Choroid plexus epithelial cell (primary cell): ENCODE measurements at regions not wholly inside any gene's neighbourhood (a gene's known extent, or its start where the extent isn't known, plus 50 kb on each side); places are given as distances from the start of the nearest gene placed in this dataset.

ENCODE experiments used
- DNase-seq: peaks from one replicate; pipeline ENCODE4 v3.0.0-alpha.2; 2010; ENCODE audit warnings: low read depth
- H3K4me3 ChIP-seq: 2 replicates; pipeline ENCODE4 v1.5.1; 2011; ENCODE audit warnings: low read depth, mild to moderate bottlenecking, control low read depth, low read length, moderate library complexity
- TF ChIP-seq, protein P1 (sequence below): conservative IDR thresholded peaks from 2 replicates; pipeline ENCODE4 v1.5.1; 2011; ENCODE audit warnings: low read depth, mild to moderate bottlenecking, control low read depth, inconsistent platforms, low read length, moderate library complexity

DNA sequence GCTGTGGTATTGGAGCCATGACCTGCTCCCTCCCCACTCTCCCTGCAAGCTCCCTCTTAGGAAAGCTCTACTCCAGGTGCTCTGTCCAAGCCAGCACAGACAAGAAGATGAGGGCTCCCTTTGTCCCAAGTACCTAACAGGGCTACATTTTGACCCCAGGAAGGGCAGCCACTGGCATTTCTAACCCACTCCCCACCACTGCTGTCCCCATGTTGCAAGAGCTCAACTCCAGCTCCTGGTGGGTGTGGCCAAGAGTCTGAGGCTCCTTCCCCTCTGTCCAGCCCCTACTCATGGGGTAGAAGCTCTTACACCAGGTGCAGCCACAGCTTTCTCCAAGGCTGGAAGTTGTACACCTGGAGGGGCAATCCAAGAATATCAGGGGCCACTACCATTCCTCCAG lies 127.0 kb upstream of the NPAS2 start:
- DNase-seq: no peak
- no peak overlapping the region for H3K4me3 ChIP-seq
- TF ChIP-seq, protein P1, sequence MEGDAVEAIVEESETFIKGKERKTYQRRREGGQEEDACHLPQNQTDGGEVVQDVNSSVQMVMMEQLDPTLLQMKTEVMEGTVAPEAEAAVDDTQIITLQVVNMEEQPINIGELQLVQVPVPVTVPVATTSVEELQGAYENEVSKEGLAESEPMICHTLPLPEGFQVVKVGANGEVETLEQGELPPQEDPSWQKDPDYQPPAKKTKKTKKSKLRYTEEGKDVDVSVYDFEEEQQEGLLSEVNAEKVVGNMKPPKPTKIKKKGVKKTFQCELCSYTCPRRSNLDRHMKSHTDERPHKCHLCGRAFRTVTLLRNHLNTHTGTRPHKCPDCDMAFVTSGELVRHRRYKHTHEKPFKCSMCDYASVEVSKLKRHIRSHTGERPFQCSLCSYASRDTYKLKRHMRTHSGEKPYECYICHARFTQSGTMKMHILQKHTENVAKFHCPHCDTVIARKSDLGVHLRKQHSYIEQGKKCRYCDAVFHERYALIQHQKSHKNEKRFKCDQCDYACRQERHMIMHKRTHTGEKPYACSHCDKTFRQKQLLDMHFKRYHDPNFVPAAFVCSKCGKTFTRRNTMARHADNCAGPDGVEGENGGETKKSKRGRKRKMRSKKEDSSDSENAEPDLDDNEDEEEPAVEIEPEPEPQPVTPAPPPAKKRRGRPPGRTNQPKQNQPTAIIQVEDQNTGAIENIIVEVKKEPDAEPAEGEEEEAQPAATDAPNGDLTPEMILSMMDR: no peak

DNA sequence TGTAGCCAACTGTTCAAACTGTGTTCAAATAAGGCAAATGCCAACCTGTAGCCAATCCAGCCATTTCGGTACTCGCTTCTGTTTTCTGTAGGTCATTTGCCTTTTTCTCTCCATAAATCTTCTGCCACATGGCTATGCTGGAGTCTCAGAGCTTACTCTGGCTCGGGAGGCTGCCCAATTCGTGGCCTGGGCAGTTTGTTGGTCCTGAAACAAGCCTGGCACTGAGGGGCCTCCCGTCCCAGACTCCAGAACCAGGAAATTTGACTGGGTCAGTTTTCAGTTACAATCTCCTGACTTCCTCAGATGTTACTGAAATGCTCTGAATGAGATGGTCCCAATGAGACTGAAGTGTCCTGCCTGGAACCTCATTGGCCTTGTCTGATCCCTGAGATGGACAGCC lies 120.8 kb upstream of the NPAS2 start:
- no peak for DNase-seq
- TF ChIP-seq, protein P1: no peak
- no peak overlapping the region for H3K4me3 ChIP-seq

DNA sequence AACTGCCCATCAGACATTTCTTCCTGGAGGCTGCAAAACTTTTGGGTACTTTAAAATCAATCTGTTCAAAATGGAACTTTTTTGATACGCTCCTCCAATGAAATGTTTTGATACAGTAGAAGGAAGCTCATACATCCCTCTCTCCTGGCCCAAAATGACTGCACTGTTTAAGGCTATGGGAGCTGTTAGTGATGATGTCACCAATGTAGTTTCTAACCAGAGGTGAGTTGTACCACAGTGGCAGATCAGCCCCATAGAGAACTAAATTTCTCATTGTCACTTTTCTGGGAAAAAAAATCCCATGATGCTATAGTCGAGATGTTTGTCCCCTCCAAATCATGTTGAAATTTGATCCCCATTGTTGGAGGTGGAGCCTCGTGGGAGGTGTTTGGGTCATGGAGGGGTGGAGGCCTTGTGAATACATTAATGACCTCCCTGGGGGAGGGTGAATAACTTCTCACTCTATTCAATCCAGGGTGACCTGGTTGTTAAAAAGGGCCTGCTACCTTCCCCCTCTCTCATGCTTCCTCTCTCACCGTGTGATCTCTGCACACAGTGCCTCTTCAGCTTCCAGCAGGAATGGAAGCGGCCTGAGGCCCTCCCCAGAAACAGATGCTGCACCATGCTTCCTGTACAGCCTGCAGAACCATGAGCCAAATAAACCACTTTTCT lies 117.4 kb upstream of the NPAS2 start:
- TF ChIP-seq, protein P1: no peak
- no peak overlapping the region for H3K4me3 ChIP-seq
- no peak for DNase-seq

DNA sequence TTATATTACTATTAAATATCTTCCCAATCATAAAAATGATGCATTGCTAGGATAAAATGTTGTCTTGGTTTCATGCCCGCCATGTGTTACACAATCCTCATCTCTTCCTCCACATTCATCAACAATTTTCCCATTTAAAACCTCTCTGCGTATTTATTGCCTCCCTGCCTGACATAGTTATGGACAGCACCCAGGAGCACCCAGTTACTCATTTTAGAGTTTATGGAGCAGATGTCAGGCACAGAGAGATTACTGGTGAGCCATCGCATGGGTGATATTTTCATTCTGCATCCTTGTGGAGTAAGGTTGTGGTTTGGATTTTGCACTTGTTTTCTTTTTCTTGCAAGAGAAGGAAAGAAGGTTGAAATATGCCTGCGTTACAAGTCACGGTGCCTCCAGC lies 116.7 kb upstream of the NPAS2 start:
- H3K4me3 ChIP-seq: no peak overlapping the region
- TF ChIP-seq, protein P1: no peak
- DNase-seq: no peak

DNA sequence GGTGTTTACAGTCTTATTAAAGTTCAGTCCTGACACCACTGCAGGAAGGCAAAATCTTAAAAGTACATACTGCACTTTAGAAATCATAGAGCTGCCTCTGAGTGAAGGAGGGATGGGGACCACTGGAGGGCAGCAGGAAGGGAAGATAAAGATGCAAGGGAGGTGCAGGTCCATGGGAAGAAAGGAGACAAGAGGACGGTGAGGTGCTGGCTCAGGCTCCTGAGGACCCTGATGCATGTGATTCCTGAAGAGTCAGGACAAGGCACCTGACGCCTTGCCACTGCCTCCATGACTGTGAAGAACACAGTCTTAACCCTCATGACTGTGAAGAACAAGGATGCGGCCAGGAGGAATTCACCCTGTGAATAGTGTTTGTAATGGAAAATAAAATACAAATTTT lies 116.2 kb upstream of the NPAS2 start:
- DNase-seq: no peak
- TF ChIP-seq, protein P1: no peak
- H3K4me3 ChIP-seq: no peak overlapping the region

DNA sequence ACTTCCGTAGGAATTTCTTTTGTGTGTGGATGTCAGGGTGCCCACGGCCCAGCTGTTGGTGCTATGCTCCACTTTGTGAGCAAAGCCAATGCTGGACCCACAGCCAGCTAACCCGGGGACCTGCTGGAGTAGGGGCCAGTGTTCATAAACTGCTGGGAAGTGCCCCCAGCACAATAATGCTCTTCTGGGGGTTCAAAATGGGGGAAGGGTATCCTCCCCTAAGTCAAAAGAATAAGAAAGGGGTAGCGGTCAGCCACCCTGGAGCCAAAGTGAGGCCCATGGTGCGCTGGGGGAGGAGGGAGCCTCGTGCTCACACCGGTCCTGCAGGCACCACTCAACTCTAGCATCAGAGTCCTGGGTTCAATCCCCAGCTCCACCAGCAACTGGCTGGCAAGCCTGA lies 115.8 kb upstream of the NPAS2 start:
- H3K4me3 ChIP-seq: no peak overlapping the region
- TF ChIP-seq, protein P1: no peak
- DNase-seq: no peak

DNA sequence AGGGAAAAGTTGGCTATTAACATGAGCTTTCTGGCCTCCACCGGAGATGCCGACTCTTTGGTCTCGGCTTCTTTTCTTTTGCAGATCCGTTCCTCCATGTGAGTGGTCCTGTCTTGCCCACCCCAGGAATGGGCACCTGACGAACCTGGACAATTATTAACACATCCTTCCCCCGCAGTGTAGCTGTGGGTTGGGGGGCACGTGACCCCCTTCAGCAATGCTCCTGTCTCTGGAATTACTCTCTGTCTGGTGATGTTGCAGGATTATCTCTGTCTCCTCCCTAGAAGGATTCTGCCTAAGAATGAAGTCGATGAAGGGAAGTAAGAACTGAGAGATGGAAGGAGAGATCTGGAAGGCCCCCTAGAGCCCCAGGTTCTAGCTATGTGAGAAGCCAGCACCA lies 115.2 kb upstream of the NPAS2 start:
- TF ChIP-seq, protein P1: no peak

More for the DNA sequence above, 115.2 kb upstream of the NPAS2 start:
- DNase-seq: no peak
- H3K4me3 ChIP-seq: no peak overlapping the region
